ENCODE measurements at regions not wholly inside any gene's neighbourhood (a gene's known extent, or its start where the extent isn't known, plus 50 kb on each side); places are given as distances from the start of the nearest gene placed in this dataset.

- FAIRE-seq (no peak), DNase-seq (no peak), ATAC-seq (no peak)
- TF ChIP-seq, protein P1, sequence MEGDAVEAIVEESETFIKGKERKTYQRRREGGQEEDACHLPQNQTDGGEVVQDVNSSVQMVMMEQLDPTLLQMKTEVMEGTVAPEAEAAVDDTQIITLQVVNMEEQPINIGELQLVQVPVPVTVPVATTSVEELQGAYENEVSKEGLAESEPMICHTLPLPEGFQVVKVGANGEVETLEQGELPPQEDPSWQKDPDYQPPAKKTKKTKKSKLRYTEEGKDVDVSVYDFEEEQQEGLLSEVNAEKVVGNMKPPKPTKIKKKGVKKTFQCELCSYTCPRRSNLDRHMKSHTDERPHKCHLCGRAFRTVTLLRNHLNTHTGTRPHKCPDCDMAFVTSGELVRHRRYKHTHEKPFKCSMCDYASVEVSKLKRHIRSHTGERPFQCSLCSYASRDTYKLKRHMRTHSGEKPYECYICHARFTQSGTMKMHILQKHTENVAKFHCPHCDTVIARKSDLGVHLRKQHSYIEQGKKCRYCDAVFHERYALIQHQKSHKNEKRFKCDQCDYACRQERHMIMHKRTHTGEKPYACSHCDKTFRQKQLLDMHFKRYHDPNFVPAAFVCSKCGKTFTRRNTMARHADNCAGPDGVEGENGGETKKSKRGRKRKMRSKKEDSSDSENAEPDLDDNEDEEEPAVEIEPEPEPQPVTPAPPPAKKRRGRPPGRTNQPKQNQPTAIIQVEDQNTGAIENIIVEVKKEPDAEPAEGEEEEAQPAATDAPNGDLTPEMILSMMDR (IDR thresholded peaks at IDR 0.05): no peak
- Histone ChIP-seq H3K4me1 (no peaks in the 10 kb centered on the region), H3K27ac (no peak overlapping the region), H3K36me3 (no peaks in the 10 kb centered on the region), H3K4me3 (no peak overlapping the region), H3K27me3 (no peaks in the 10 kb centered on the region), H3K9me3 (no peaks in the 10 kb centered on the region)
- 34 to 40% methylated on average over 2 of the region's 2 CpGs for WGBS, 2 donors
- intact Hi-C loops (cut with DNase I): no loop called here
These were observed 464.0 kb upstream of the AUTS2 start for GRCh38 chr7:69134316-69134715.

- TF ChIP-seq, protein P1 (IDR thresholded peaks at IDR 0.05): no peak
- ATAC-seq: no peak
- Histone ChIP-seq H3K9me3 (no peaks in the 10 kb centered on the region), H3K4me3 (no peak overlapping the region), H3K27me3 (no peaks in the 10 kb centered on the region), H3K27ac (no peak overlapping the region), H3K4me1 (no peaks in the 10 kb centered on the region), H3K36me3 (no peaks in the 10 kb centered on the region)
- WGBS, 2 donors: 69 to 73% methylated on average over 2 of the region's 2 CpGs
- intact Hi-C loops (cut with DNase I): no loop called here
- no peak for FAIRE-seq
- no peak for DNase-seq
These were observed 450.6 kb upstream of the AUTS2 start for GRCh38 chr7:69147631-69148030.

DNA sequence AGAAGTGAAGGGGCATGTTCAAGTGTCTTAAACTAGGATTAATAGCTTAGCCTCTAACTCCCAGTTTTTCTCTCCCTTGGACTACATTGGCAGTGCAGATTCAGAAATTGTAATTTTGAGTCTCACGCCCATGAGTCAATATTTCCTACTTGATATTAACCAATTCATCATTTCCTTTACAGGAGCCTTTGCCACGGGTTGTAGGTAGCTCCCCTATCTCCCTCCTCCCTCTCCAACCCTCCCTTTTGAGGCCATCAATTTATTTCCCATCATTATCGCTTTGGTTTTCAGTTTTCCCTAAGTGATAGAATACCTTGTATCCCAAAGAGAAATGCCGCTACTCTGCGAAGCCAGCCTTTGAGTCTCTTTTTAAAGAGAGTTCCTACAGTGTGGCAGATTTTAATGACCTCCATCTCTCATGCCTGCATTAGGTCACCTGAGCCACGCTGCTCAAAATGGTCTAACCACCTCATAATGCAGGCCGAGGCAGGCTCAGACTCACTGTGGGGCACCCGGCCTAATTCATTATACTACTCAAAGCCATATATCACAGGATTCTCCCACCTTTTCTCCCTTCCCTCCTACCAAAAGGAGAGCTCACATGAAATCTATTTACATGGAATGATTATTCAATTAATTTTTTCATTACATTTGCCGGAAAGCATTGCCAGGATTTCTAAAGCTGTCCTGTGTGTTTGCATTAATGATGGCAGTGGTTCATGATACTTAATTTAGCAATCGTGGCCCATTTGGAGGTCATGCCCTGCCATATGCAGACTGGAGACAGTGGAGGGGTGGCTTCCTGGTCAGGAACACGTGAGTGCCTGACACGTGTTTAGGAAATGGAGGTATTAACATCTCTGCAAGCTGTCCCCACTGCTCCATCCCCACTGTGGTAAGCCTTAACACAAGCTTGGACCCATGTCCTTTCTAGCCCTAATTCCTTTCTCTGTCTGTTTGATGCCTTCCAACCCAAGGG, 448.2 kb upstream of the AUTS2 start:
- Histone ChIP-seq H3K36me3 (no peaks in the 10 kb centered on the region), H3K4me3 (no peak overlapping the region), H3K4me1 (no peaks in the 10 kb centered on the region), H3K9me3 (no peaks in the 10 kb centered on the region), H3K27me3 (no peaks in the 10 kb centered on the region), H3K27ac (no peak overlapping the region)
- TF ChIP-seq, protein P1 (IDR thresholded peaks at IDR 0.05): no peak
- ATAC-seq (no peak), DNase-seq (no peak), FAIRE-seq (no peak)
- WGBS, 2 donors: 63 to 77% methylated on average over 12 of the region's 12 CpGs
- intact Hi-C loops (cut with DNase I): no loop called here

DNA sequence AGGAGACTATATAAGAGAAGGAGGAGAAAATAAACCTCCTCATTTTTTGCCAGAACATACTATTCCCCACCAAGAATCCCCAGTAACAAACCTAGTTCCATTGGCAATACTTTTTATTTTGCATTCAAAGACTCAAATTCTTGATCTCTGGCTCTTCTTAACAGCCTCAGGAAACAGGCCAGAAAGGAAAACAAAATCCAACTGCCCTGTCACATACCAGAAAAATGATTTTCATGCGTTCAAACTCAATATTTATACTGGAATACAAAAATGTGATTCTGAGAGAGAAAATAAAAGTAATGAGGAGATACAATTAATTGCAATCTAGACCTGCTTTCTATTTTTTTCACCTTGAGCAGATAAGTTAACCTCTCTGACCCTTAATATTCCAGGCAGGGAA, 435.9 kb upstream of the AUTS2 start:
- intact Hi-C loops (cut with DNase I): no loop called here
- 15% methylated on average over 1 of the region's 1 CpG for WGBS, 2 donors
- TF ChIP-seq, protein P1 (IDR thresholded peaks at IDR 0.05): no peak

More for the DNA sequence above, 435.9 kb upstream of the AUTS2 start:
- H3K4me3 ChIP-seq: no peak overlapping the region
- no peaks in the 10 kb centered on the region for H3K4me1 ChIP-seq
- FAIRE-seq (no peak), ATAC-seq (no peak), DNase-seq (no peak)
- H3K27ac ChIP-seq: no peak overlapping the region
- no peaks in the 10 kb centered on the region for H3K27me3 ChIP-seq
- H3K36me3 ChIP-seq: no peaks in the 10 kb centered on the region
- H3K9me3 ChIP-seq: no peaks in the 10 kb centered on the region

Data from pancreas (tissue), 10 donors.